ENCODE measurements at regions not wholly inside any gene's neighbourhood (a gene's known extent, or its start where the extent isn't known, plus 50 kb on each side); places are given as distances from the start of the nearest gene placed in this dataset.

DNA sequence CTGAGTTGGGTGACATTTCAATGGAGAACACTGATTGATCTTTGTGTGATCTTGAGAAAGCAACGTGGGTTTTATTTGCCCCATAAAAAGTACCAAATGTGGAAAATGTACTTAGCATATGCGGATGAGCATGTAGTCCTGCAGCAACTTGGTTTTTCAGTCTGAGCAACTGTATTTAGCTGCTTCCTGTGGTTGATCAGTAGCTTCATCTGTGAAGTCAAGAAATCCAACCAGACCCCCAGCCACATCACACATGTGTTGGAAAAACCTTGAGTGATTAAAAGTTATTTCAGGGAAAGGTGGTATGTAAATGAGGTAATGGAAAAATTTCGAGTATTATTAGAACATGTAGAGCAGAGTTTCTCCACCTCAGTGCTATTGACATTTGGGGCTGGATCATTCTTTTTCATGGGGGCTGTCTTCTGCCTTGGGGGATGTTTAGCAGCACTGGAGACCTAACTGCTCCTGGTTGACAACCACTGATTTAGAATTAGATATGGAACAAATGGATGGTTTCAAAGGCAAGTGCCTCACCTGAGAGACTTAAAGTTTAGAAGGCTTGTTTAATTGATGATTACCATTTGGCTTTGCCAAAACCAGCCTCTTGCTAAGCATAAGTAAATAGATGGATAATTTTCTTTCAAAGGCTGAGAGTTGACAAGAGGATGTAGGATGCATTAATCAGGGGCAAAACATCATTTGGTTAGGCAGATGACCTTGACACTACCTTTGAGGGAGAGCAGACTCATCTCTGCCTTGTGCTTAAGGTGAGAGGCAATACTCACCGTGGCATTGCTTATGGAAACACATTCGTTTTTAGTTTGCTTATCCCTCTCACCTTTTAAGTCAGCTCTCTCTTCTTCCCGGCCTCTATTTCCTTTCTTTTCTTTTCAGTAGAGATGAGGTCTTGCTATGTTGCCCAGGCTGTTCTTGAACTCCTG, 193.0 kb upstream of the RPS6KA3 start:
- DNase-seq (ENCODE audit: extremely low read depth in 1 of 11, low read depth in 9 of 11, low spot score in 4 of 11), result no peak

- no peak for DNase-seq (ENCODE audit: extremely low read depth in 1 of 11, low read depth in 9 of 11, low spot score in 4 of 11)
Measured at GRCh38 chrX:20456971-20457370, 190.3 kb upstream of the RPS6KA3 start.

- no peak for DNase-seq (ENCODE audit: extremely low read depth in 1 of 11, low read depth in 9 of 11, low spot score in 4 of 11)
Measured at GRCh38 chrX:20455001-20455400, 188.3 kb upstream of the RPS6KA3 start.

DNA sequence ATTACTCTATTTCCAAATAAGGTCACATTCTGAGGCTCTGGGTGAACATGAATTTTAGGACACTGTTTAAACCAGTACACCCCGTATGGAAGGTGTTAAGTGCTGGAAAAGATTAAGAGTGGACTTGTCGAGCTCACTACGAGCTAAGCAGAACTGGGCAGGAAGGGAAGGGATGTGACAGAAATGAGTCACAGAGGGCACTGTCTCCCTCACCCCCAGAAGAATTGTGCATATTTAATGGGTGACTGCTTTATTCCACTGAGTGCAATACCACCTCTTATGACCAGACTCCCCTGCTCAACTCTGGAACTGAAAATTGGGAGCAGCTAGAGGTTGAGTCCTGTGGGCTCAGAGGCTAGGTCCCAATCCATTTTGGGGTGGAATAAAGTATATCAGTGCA, 187.4 kb upstream of the RPS6KA3 start:
- DNase-seq (ENCODE audit: extremely low read depth in 1 of 11, low read depth in 9 of 11, low spot score in 4 of 11), result no peak

DNA sequence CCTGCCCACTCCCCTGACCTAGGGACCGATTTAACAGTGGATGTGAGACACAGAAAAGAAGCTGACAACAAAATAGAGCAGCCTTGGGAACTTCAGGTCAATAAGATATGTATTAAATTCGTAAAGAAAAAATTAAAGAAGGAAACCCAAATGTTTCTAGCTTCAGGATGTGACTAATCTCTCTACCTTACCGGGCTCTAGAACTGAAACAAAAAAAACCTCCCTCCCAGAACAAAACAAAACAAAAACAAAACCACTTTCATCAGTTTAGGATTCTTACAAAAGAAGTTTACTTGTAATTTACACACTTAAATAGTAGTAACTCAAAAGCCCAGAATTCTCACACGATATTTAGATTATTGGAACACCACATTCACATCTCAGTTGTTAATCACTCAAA, 185.8 kb upstream of the RPS6KA3 start:
- DNase-seq (ENCODE audit: extremely low read depth in 1 of 11, low read depth in 9 of 11, low spot score in 4 of 11), result no peak

DNA sequence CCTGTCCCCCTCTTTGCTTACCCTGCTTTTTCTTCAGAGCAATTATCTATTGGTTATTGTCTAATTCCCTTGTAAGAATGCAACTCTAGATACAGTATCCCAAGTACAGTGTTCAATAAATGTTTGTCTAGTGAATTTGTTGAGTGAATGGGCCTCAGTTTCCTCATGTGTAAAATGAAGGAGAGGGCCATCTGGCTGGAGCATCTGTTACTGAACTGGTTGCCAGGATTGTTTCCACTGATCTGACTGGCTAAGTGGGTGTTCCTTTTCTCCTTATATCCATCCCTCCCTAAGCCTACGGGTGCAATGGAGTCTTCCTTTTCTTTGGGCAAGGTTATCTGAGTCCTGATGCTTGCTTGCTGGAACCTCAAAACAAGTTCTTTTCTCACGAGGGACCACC, 185.2 kb upstream of the RPS6KA3 start:
- DNase-seq (ENCODE audit: extremely low read depth in 1 of 11, low read depth in 9 of 11, low spot score in 4 of 11), result no peak

- DNase-seq (ENCODE audit: extremely low read depth in 1 of 11, low read depth in 9 of 11, low spot score in 4 of 11), result no peak
Measured at GRCh38 chrX:20445109-20445508, 178.4 kb upstream of the RPS6KA3 start.

GRCh38 chrX:20442597-20442996, 175.9 kb upstream of the RPS6KA3 start:
- DNase-seq (ENCODE audit: extremely low read depth in 1 of 11, low read depth in 9 of 11, low spot score in 4 of 11), result peak; percentile 2 to 47 (median 30)

GRCh38 chrX:20441123-20441522, 174.4 kb upstream of the RPS6KA3 start:
- no peak for DNase-seq (ENCODE audit: extremely low read depth in 1 of 11, low read depth in 9 of 11, low spot score in 4 of 11)

- DNase-seq (ENCODE audit: extremely low read depth in 1 of 11, low read depth in 9 of 11, low spot score in 4 of 11), result no peak
Measured at GRCh38 chrX:20438871-20439526, 172.3 kb upstream of the RPS6KA3 start.

DNA sequence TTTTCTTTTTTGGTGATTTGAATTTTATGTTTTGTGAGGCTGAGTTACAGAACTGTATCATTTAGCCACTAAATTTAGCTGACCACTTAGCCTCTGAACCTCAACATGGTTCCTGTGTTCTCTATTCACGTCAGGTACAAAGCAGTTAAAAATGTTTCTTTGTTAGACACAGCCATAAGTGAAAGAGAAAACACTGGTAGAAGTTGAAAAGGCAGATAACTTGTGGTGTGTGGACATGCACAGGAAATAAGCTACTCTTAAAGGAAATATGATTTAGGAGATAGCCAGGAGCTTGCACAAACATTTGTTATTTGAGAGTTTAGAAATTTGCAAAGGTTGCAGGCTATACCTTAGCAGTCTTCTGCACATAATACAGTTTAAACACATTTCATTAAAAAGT, 171.0 kb upstream of the RPS6KA3 start:
- no peak for DNase-seq (ENCODE audit: extremely low read depth in 1 of 11, low read depth in 9 of 11, low spot score in 4 of 11)

GRCh38 chrX:20435913-20436312, 169.2 kb upstream of the RPS6KA3 start:
- DNase-seq (ENCODE audit: extremely low read depth in 1 of 11, low read depth in 9 of 11, low spot score in 4 of 11), result no peak

DNA sequence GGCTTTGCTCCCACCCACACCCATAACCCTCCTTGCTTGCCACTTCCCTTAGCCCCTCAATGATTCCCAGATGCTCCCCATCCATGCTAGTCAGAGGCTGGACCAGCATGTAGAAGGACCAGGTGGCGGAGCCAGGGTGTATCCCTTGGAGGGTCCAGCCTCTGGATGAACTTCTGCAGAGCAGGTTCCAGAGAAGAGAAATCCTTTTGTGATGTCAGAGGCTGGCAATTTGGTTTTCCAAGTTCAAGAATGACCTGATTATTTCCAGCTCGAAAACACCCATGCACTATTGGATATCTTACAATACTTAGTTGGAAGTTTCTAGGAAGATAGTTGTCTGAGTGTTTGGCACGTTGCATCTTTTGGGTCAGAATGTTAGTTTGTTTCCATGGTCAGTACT, 168.3 kb upstream of the RPS6KA3 start:
- DNase-seq (ENCODE audit: extremely low read depth in 1 of 11, low read depth in 9 of 11, low spot score in 4 of 11), result no peak

DNA sequence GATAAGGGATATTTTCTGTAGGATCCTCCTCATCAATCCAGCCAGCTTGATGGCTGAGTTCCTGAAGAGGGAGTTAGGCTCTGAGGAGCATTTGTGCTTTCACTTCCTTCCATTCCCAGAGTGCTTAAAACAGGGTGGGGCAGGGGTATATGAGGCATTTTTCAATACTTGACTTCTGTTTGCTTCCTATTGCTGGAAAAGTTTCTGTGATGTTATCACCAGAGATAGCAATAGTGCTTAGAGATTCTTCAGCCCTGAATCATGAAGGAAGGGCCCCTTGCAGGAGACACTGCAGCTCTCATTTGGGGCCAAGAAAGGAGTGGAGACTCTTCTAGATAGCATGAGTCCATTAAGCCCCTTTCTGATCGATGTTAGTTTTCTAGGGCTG, 166.7 kb upstream of the RPS6KA3 start:
- DNase-seq (ENCODE audit: extremely low read depth in 1 of 11, low read depth in 9 of 11, low spot score in 4 of 11), result no peak

GRCh38 chrX:20432746-20433387, 166.2 kb upstream of the RPS6KA3 start:
- no peak for DNase-seq (ENCODE audit: extremely low read depth in 1 of 11, low read depth in 9 of 11, low spot score in 4 of 11)

DNA sequence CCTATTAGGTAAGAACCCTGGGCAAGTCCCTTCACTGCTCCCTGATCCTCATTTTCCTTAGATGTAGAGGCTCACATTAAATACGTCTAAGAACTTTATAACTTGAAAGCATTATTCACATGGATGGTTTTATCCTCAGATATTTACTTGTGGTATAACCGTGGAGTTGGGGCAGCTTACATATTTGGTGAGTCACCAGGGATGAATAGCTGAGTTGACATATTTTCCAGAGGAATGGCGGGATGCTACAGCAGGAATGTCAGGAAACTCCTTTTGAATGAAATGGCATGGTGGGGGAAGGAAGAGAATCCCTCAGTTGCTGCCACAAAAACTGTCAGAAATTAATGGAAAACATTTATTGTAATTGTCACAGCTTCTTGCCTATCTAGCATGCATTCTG, 165.3 kb upstream of the RPS6KA3 start:
- DNase-seq (ENCODE audit: extremely low read depth in 1 of 11, low read depth in 9 of 11, low spot score in 4 of 11), result no peak

GRCh38 chrX:20431486-20431885, 164.8 kb upstream of the RPS6KA3 start:
- DNase-seq (ENCODE audit: extremely low read depth in 1 of 11, low read depth in 9 of 11, low spot score in 4 of 11), result no peak

- no peak for DNase-seq (ENCODE audit: extremely low read depth in 1 of 11, low read depth in 9 of 11, low spot score in 4 of 11)
Measured at GRCh38 chrX:20427173-20427770, 160.6 kb upstream of the RPS6KA3 start.

DNA sequence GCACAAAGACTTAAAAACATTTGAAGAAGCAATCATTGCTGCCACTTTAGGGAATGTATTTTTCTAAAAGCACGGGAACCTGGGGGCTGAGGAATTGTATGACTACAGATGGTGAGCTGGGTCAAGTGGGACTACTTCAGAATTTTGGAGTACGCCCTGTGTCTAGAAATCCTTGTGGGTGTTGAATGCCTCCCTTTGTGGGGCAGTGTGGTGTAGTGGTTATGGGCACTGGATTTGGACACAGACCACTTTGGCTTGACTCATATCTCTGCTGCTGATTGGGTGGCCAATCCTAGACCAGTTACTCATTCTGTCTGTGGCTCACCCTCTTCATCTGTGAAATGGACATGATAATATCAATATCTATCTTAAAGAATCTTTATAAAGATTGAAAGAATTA, 155.0 kb upstream of the RPS6KA3 start:
- no peak for DNase-seq (ENCODE audit: extremely low read depth in 1 of 11, low read depth in 9 of 11, low spot score in 4 of 11)

GRCh38 chrX:20421275-20421674, 154.6 kb upstream of the RPS6KA3 start:
- DNase-seq (ENCODE audit: extremely low read depth in 1 of 11, low read depth in 9 of 11, low spot score in 4 of 11), result no peak

Data from renal cortex interstitium (tissue), 11 donors.